A549 (cell line): ENCODE measurements at regions not wholly inside any gene's neighbourhood (a gene's known extent, or its start where the extent isn't known, plus 50 kb on each side); places are given as distances from the start of the nearest gene placed in this dataset.

ENCODE experiments used
- ATAC-seq, 2 experiments: fragments of 200-7000 bp in 1 of 2; fragments of >200 bp in 1 of 2; cut with Nextera tagmentation in 1 of 2; cut with Tn5 transposase in 1 of 2; 3 replicates each; pipeline versions ENCODE4 v1.8.0 to v1.9.1; 2018 to 2020; ENCODE audit warnings: mild to moderate bottlenecking in 1 of 2, moderate library complexity in 1 of 2
- CTCF ChIA-PET: fragments of 300-600 bp; sonication (Branson Sonifier 250); formaldehyde crosslinking; extraction: SDS; loops from one replicate; lab custom pipeline; 2021; ENCODE audit warnings: antibody characterized with exemption, inconsistent platforms; lab: Yijun Ruan, JAX
- POLR2A ChIA-PET: fragments of 350-600 bp; formaldehyde crosslinking; extraction: SDS; loops from one replicate; lab custom pipeline; 2021; ENCODE audit warnings: antibody characterized with exemption, inconsistent platforms; lab: Yijun Ruan, JAX
- DNase-seq, 2 experiments: peaks; one replicate each; pipeline versions ENCODE4 v3.0.0 to v3.0.0-alpha.2; 2011 to 2016; ENCODE audit warnings: low read depth in 1 of 2, low spot score in 1 of 2
- FAIRE-seq: peaks from 2 replicates; lab custom pipeline; 2011; peaks lifted over from hg19 to GRCh38; lab: Jason Lieb, UNC
- H3K27ac ChIP-seq, 2 experiments: fragments of >200 bp; sonication (Bioruptor Twin); formaldehyde crosslinking; 3 replicates each; pipeline ENCODE4 v1.5.1; 2016 to 2017
- H3K4me1 ChIP-seq: fragments of >200 bp; sonication (Bioruptor Twin); formaldehyde crosslinking; 3 replicates; pipeline ENCODE4 v1.6.1; 2016
- H3K4me2 ChIP-seq: fragments of >200 bp; sonication (Bioruptor Twin); formaldehyde crosslinking; 3 replicates; pipeline ENCODE4 v1.6.1; 2016
- H3K4me3 ChIP-seq: fragments of >200 bp; sonication (Bioruptor Twin); formaldehyde crosslinking; 3 replicates; pipeline ENCODE4 v1.5.1; 2016
- H3K9me3 ChIP-seq: fragments of >200 bp; sonication (Bioruptor Twin); formaldehyde crosslinking; 3 replicates; pipeline ENCODE4 v1.6.1; 2016
- CEBPB ChIP-seq, 2 experiments: fragments of >200 bp in 1 of 2; sonication (Bioruptor Twin) in 1 of 2; formaldehyde crosslinking in 1 of 2; IDR thresholded peaks; 2 replicates each; pipeline ENCODE4 v1.6.1; 2012 to 2016
- CTCF ChIP-seq: fragments of >200 bp; sonication (Bioruptor Twin); formaldehyde crosslinking; IDR thresholded peaks from 3 replicates; pipeline ENCODE4 v1.5.1; 2016
- EP300 ChIP-seq, 2 experiments: fragments of >200 bp; sonication (Bioruptor Twin); formaldehyde crosslinking; IDR thresholded peaks; 2 replicates in 1 of 2; 3 replicates in 1 of 2; pipeline ENCODE4 v1.6.1; 2016 to 2017
- ESRRA ChIP-seq: fragments of 150-350 bp; IDR thresholded peaks from 2 replicates; pipeline ENCODE4 v1.6.1; 2014; ENCODE audit warnings: mild to moderate bottlenecking, low read length, borderline replicate concordance
- FOSL2 ChIP-seq, 2 experiments: fragments of 450-650 bp in 1 of 2; fragments of >200 bp in 1 of 2; sonication (Bioruptor Twin) in 1 of 2; formaldehyde crosslinking; IDR thresholded peaks; 2 replicates each; pipeline versions ENCODE4 v1.5.0 to v1.6.1; 2016 to 2020; ENCODE audit warnings: mild to moderate bottlenecking in 1 of 2, moderate library complexity in 1 of 2
- HDAC2 ChIP-seq: fragments of 200-600 bp; sonication (generic); IDR thresholded peaks from 2 replicates; pipeline ENCODE4 v1.6.1; 2016
- HMGXB4 ChIP-seq: fragments of 250-450 bp; sonication (Bioruptor Pico); IDR thresholded peaks from 2 replicates; pipeline ENCODE4 v1.5.0; 2021; ENCODE audit warnings: mild to moderate bottlenecking, moderate library complexity, borderline replicate concordance
- HOXB13 ChIP-seq: fragments of 250-450 bp; sonication (Bioruptor Pico); IDR thresholded peaks from 2 replicates; pipeline ENCODE4 v1.5.0; 2020; ENCODE audit warnings: low read depth, mild to moderate bottlenecking, moderate library complexity
- JUN ChIP-seq, 2 experiments: fragments of >200 bp; sonication (Bioruptor Twin); formaldehyde crosslinking; IDR thresholded peaks; 2 replicates in 1 of 2; 3 replicates in 1 of 2; pipeline ENCODE4 v1.6.1; 2016 to 2017
- KDM5A ChIP-seq: fragments of 200-600 bp; sonication (generic); IDR thresholded peaks from 2 replicates; pipeline ENCODE4 v1.6.1; 2016; ENCODE audit warnings: antibody characterized with exemption, mild to moderate bottlenecking
- MAFK ChIP-seq: fragments of 450-650 bp; IDR thresholded peaks from 2 replicates; pipeline ENCODE4 v1.6.1; 2014; ENCODE audit not compliant: partially characterized antibody
- MAZ ChIP-seq: fragments of 150-350 bp; IDR thresholded peaks from 2 replicates; pipeline ENCODE4 v1.6.1; 2014; ENCODE audit warnings: antibody characterized with exemption, low read depth, low read length, borderline replicate concordance
- MYC ChIP-seq: IDR thresholded peaks from 2 replicates; pipeline ENCODE4 v1.6.1; 2012; ENCODE audit warnings: mild to moderate bottlenecking, inconsistent platforms, low read length, improper control_type of control experiment, borderline replicate concordance
- RAD21 ChIP-seq, 2 experiments: fragments of >200 bp in 1 of 2; sonication (Bioruptor Twin) in 1 of 2; formaldehyde crosslinking in 1 of 2; IDR thresholded peaks in 1 of 2; conservative IDR thresholded peaks in 1 of 2; 2 replicates in 1 of 2; 3 replicates in 1 of 2; pipeline ENCODE4 v1.6.1; 2012 to 2018; ENCODE audit warnings: inconsistent platforms in 1 of 2
- SREBF2 ChIP-seq: fragments of 450-650 bp; IDR thresholded peaks from 2 replicates; pipeline ENCODE4 v1.6.1; 2014; ENCODE audit warnings: mild to moderate bottlenecking, moderate library complexity
- USF2 ChIP-seq: fragments of 450-650 bp; IDR thresholded peaks from 2 replicates; pipeline ENCODE4 v1.6.1; 2014; ENCODE audit warnings: antibody characterized with exemption
- ZSCAN20 ChIP-seq: fragments of 250-450 bp; sonication (Bioruptor Pico); IDR thresholded peaks from 2 replicates; pipeline ENCODE4 v1.8.0; 2022; ENCODE audit warnings: mild to moderate bottlenecking, moderate library complexity
- WGBS: methylation state at CpG from one replicate; pipeline ENCODE4 v1.1.6; 2017; ENCODE audit errors: missing lambda C conversion rate; 5-methylcytosine and 5-hydroxymethylcytosine counted together
- TF ChIP-seq, protein P1 (sequence below): IDR thresholded peaks from 2 replicates; pipeline ENCODE4 v1.6.1; 2012
- TF ChIP-seq, protein P2 (sequence below): fragments of 250-450 bp; sonication (Bioruptor Pico); IDR thresholded peaks from 2 replicates; pipeline ENCODE4 v1.5.0; 2020; ENCODE audit warnings: low read depth, mild to moderate bottlenecking, moderate library complexity
- TF ChIP-seq, protein P3 (sequence below): fragments of 150-350 bp; IDR thresholded peaks from 2 replicates; pipeline ENCODE4 v1.6.1; 2014; ENCODE audit warnings: low read depth, mild to moderate bottlenecking, low read length

DNA sequence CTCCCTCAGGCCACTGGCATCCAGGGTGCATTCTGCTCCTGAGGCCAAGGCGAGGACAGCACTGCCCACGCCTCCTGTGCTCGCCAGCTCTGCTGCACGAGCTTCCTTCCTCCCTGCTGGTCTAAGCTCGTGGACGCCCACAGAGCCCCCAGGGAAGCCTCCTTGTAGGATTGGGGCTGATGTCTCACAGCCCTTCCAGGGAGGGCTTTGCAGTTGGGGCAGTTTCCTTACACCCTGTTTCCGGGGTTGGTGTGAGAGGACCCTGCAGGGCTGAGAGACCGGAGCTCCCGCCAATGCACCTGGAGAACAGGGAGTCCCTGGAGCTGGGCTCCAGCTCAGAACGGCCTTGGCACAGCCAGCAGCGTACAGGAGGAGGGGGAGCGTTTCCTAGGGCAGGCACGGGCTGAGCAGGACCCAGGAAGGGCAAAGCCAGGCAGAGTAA, 172.4 kb upstream of the PDE10A start (continued):
- TF ChIP-seq CTCF = no peak
- no peak for TF ChIP-seq SREBF2
- TF ChIP-seq, all 56 proteins: peak for 0

DNA sequence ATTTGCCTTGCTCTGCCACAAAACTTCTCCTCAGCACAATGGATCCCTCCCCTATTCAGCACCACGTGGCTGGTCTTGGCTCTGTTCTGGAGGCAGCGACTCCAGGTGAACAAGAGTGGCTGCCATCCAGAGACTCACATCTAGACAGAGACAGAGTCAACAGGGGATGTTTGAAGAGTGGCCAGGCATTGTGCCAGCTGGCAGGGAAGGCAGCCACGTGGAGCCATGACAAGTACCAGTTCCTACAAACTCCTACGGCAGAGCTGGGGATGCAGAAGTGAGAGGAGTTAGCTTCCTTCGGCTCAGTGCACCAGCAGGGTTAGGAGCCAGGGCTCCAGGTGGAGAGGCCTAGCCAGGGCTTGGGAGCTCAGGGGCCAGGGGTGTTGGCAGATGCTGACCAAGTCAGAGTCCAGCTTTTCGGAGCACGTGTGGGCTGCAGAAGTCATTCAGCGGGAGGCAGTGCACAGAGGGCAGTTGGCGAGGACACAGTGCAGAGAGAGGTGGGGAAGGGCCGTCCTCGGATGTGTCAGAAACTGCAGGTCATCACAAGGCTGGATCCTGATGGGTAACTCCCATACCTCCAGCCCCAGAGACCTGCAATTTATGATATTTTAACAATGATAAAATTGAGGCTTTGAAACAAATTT, 171.7 kb upstream of the PDE10A start:
- 43% methylated on average over 7 of the region's 11 CpGs for WGBS
- ChIA-PET CTCF (no interaction called here), POLR2A (no interaction called here)
- Histone ChIP-seq H3K4me1 (peaks cover 31% of the 10 kb centered on the region), H3K9me3 (no peaks in the 10 kb centered on the region), H3K4me3 (no peak overlapping the region), H3K27ac (no peak overlapping the region), H3K4me2 (peak overlapping the region; percentile 45)
- TF ChIP-seq USF2 (peak; percentile 42; the same call in 1 of the 2 replicates), MAFK (no peak), MYC (peak; percentile 28; the same call in 1 of the 2 replicates), RAD21 (conservative IDR thresholded peaks at IDR 0.05 in 1 of 2, IDR thresholded peaks at IDR 0.05 in 1 of 2) (no peak)
- TF ChIP-seq, protein P1, sequence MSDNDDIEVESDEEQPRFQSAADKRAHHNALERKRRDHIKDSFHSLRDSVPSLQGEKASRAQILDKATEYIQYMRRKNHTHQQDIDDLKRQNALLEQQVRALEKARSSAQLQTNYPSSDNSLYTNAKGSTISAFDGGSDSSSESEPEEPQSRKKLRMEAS = peak; percentile 79
- ATAC-seq = peak; percentile 80 to 81
- FAIRE-seq = no peak
- peak; percentile 34 to 72 for DNase-seq

- 100% methylated on average over 2 of the region's 3 CpGs for whole genome bisulfite sequencing
- no peak for ATAC-seq
- POLR2A ChIA-PET = no interaction called here
Observed at GRCh38 chr6:165833355-165833754, 170.3 kb upstream of the PDE10A start.

GRCh38 chr6:165831812-165832510, 168.9 kb upstream of the PDE10A start:
- CTCF ChIA-PET = interaction anchor here (0.6 kb wide), 1 partner anchor 1645 kb away, joined by 4 read pairs; no protein-coding TSS in a partner anchor
- ATAC-seq = no peak
- no peak overlapping the region for H3K27ac ChIP-seq
- TF ChIP-seq HMGXB4 (CRISPR knock-in tag) (no peak), HDAC2 (no peak), CEBPB (IDR thresholded peaks at IDR 0.05) (no peak), HOXB13 (no peak), JUN (IDR thresholded peaks at IDR 0.05) (no peak), MYC (no peak), USF2 (no peak), ZSCAN20 (CRISPR knock-in tag) (no peak), FOSL2 (IDR thresholded peaks at IDR 0.05) (no peak), FOSL2 (CRISPR knock-in tag; IDR thresholded peaks at IDR 0.05) (no peak), ESRRA (no peak), KDM5A (no peak), EP300 (IDR thresholded peaks at IDR 0.05) (no peak)
- TF ChIP-seq, protein P2, sequence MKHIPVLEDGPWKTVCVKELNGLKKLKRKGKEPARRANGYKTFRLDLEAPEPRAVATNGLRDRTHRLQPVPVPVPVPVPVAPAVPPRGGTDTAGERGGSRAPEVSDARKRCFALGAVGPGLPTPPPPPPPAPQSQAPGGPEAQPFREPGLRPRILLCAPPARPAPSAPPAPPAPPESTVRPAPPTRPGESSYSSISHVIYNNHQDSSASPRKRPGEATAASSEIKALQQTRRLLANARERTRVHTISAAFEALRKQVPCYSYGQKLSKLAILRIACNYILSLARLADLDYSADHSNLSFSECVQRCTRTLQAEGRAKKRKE (CRISPR knock-in tag) = no peak
- TF ChIP-seq, protein P3, sequence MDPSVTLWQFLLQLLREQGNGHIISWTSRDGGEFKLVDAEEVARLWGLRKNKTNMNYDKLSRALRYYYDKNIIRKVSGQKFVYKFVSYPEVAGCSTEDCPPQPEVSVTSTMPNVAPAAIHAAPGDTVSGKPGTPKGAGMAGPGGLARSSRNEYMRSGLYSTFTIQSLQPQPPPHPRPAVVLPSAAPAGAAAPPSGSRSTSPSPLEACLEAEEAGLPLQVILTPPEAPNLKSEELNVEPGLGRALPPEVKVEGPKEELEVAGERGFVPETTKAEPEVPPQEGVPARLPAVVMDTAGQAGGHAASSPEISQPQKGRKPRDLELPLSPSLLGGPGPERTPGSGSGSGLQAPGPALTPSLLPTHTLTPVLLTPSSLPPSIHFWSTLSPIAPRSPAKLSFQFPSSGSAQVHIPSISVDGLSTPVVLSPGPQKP = no peak

More at GRCh38 chr6:165833355-165833754, 170.3 kb upstream of the PDE10A start:
- H3K4me3 ChIP-seq = no peak overlapping the region
- H3K4me1 ChIP-seq = peaks cover 31% of the 10 kb centered on the region
- H3K4me2 ChIP-seq = no peak overlapping the region
- no peaks in the 10 kb centered on the region for H3K9me3 ChIP-seq
- TF ChIP-seq, protein P1 = no peak
- TF ChIP-seq MAZ = no peak
- no peak for FAIRE-seq
- DNase-seq = no peak
- CTCF ChIA-PET = no interaction called here
- H3K27ac ChIP-seq = no peak overlapping the region

More at GRCh38 chr6:165831812-165832510, 168.9 kb upstream of the PDE10A start:
- POLR2A ChIA-PET = no interaction called here
- H3K9me3 ChIP-seq = no peaks in the 10 kb centered on the region
- peaks cover 31% of the 10 kb centered on the region for H3K4me1 ChIP-seq
- DNase-seq (no peak), FAIRE-seq (no peak)
- H3K4me2 ChIP-seq = no peak overlapping the region
- H3K4me3 ChIP-seq = no peak overlapping the region
- 80% methylated on average over 8 of the region's 8 CpGs for WGBS
